K562 (cell line): ENCODE measurements at regions not wholly inside any gene's neighbourhood (a gene's known extent, or its start where the extent isn't known, plus 50 kb on each side); places are given as distances from the start of the nearest gene placed in this dataset.

ENCODE experiments used
- ATAC-seq: fragments of 200-7000 bp; cut with Tn5 transposase; 3 replicates; pipeline ENCODE4 v1.9.1; 2020; ENCODE audit warnings: moderate library complexity
- BruUV-seq: library from RNA; stranded (reverse); fragments of 400-500 nt; replicated peaks from 2 replicates; lab custom pipeline; 2021; lab: Mats Ljungman, UMichigan
- CTCF ChIA-PET: fragments of 300-600 bp; formaldehyde crosslinking; extraction: SDS; loops from one replicate; lab custom pipeline; 2021; ENCODE audit warnings: low intra/inter-chr PET ratio; lab: Yijun Ruan, JAX
- POLR2A ChIA-PET: fragments of 300-600, 350-650 bp; sonication (Branson Sonifier 250); formaldehyde crosslinking; extraction: SDS; loops from one replicate; lab custom pipeline; 2021; ENCODE audit warnings: antibody characterized with exemption, inconsistent platforms; lab: Yijun Ruan, JAX
- DNase-seq, 4 experiments: peaks; one replicate each; pipeline versions ENCODE4 v3.0.0 to v3.0.0-alpha.2; 2011 to 2018; ENCODE audit warnings: low spot score in 3 of 4, mixed read lengths in 3 of 4; ENCODE audit errors: extremely low read depth in 1 of 4
- FAIRE-seq: peaks from 2 replicates; lab custom pipeline; 2011; peaks lifted over from hg19 to GRCh38; lab: Jason Lieb, UNC
- H2AFZ ChIP-seq: 2 replicates; pipeline ENCODE4 v1.6.0; 2011; ENCODE audit warnings: low read depth, low read length, control low read depth, inconsistent platforms
- H3K27ac ChIP-seq: fragments of 200-600 bp; 3 replicates; pipeline ENCODE4 v1.8.0; 2011; ENCODE audit warnings: low read depth, mild to moderate bottlenecking, control low read depth, inconsistent platforms, low read length, moderate library complexity, mixed read lengths; ENCODE audit errors: extremely low read depth
- H3K27me3 ChIP-seq, 2 experiments: fragments of 300-600 bp in 1 of 2; 2 replicates in 1 of 2; 3 replicates in 1 of 2; pipeline versions ENCODE4 v1.6.0 to v1.8.0; 2011; ENCODE audit warnings: inconsistent platforms in 2 of 2, low read length in 2 of 2, mild to moderate bottlenecking in 1 of 2, mixed read lengths in 1 of 2, moderate library complexity in 1 of 2; ENCODE audit not compliant: control insufficient read depth in 2 of 2, insufficient read depth in 2 of 2
- H3K36me3 ChIP-seq: fragments of 300-600 bp; 3 replicates; pipeline ENCODE4 v1.8.0; 2011; ENCODE audit warnings: mild to moderate bottlenecking, low read length, inconsistent platforms; ENCODE audit not compliant: control insufficient read depth, insufficient read depth
- H3K4me1 ChIP-seq, 2 experiments: fragments of 200-600 bp in 1 of 2; replicated peaks in 1 of 2; 2 replicates in 1 of 2; 3 replicates in 1 of 2; pipeline versions ENCODE4 v1.5.1 to v1.8.0; 2011; ENCODE audit warnings: inconsistent platforms in 2 of 2, low read length in 2 of 2, mild to moderate bottlenecking in 1 of 2, mixed read lengths in 1 of 2, moderate library complexity in 1 of 2; ENCODE audit not compliant: control insufficient read depth in 2 of 2, insufficient read depth in 2 of 2
- H3K4me2 ChIP-seq: 2 replicates; pipeline ENCODE4 v1.6.1; 2011; ENCODE audit warnings: low read length, control low read depth, inconsistent platforms, mixed read lengths; ENCODE audit not compliant: insufficient read depth
- H3K4me3 ChIP-seq: fragments of 200-600 bp; sonication (generic), shearing (Covaris generic); 2 replicates; pipeline ENCODE4 v1.5.1; 2016; ENCODE audit warnings: control low read depth, inconsistent platforms
- H3K79me2 ChIP-seq: fragments of 200-600 bp; 3 replicates; pipeline ENCODE4 v1.8.0; 2011; ENCODE audit warnings: low read length, inconsistent platforms; ENCODE audit not compliant: control insufficient read depth, insufficient read depth
- H3K9ac ChIP-seq, 2 experiments: 2 replicates each; pipeline versions ENCODE4 v1.6.0 to v1.6.1; 2011; ENCODE audit warnings: low read depth in 2 of 2, low read length in 2 of 2, control low read depth in 1 of 2, inconsistent platforms in 1 of 2, mild to moderate bottlenecking in 1 of 2, mixed read lengths in 1 of 2; ENCODE audit not compliant: insufficient read depth in 1 of 2
- H3K9me1 ChIP-seq: one replicate; pipeline ENCODE4 v1.6.0; 2011; ENCODE audit warnings: inconsistent platforms, mild to moderate bottlenecking, low read length, moderate library complexity; ENCODE audit not compliant: control insufficient read depth, insufficient read depth
- H3K9me3 ChIP-seq: replicated peaks from 2 replicates; pipeline ENCODE4 v1.5.1; 2011; ENCODE audit warnings: low read depth, low read length, inconsistent platforms; ENCODE audit not compliant: control insufficient read depth, insufficient read depth
- H4K20me1 ChIP-seq: replicated peaks from 2 replicates; pipeline ENCODE4 v1.6.1; 2011; ENCODE audit warnings: low read length, inconsistent platforms, mixed read lengths; ENCODE audit not compliant: control insufficient read depth, insufficient read depth
- COPS2 ChIP-seq: fragments of 450-650 bp; conservative IDR thresholded peaks from 2 replicates; pipeline ENCODE4 v1.6.1; 2016; ENCODE audit warnings: mild to moderate bottlenecking, moderate library complexity
- CREM ChIP-seq: IDR thresholded peaks from 2 replicates; pipeline ENCODE4 v1.6.1; 2014; ENCODE audit warnings: antibody characterized with exemption, low read depth
- E2F3 ChIP-seq: fragments of 250-450 bp; sonication (Bioruptor Pico); IDR thresholded peaks from 2 replicates; pipeline ENCODE4 v1.4.0; 2020; ENCODE audit warnings: mild to moderate bottlenecking
- HEY1 ChIP-seq: fragments of 250-450 bp; sonication (Bioruptor Pico); IDR thresholded peaks from 2 replicates; pipeline ENCODE4 v1.5.0; 2020; ENCODE audit warnings: mild to moderate bottlenecking, moderate library complexity, borderline replicate concordance
- HNRNPUL1 ChIP-seq: fragments of 200-400 bp; formaldehyde crosslinking; IDR thresholded peaks from 2 replicates; pipeline ENCODE4 v1.6.1; 2017; ENCODE audit warnings: low read length
- MTA1 ChIP-seq: fragments of 450-650 bp; IDR thresholded peaks from 2 replicates; pipeline ENCODE4 v1.6.1; 2017; ENCODE audit warnings: borderline replicate concordance
- MYNN ChIP-seq, 2 experiments: sonication (generic); formaldehyde crosslinking in 1 of 2; IDR thresholded peaks; 2 replicates each; pipeline versions ENCODE4 v1.5.0 to v1.6.1; 2016 to 2020; ENCODE audit warnings: antibody characterized with exemption in 1 of 2, missing genetic modification reagents in 1 of 2
- NR4A1 ChIP-seq, 2 experiments: fragments of 250-450 bp in 1 of 2; fragments of 450-650 bp in 1 of 2; sonication (Bioruptor Pico) in 1 of 2; IDR thresholded peaks; 2 replicates each; pipeline versions ENCODE4 v1.4.0 to v1.6.1; 2016 to 2020; ENCODE audit warnings: mild to moderate bottlenecking in 2 of 2, missing compliant biosample characterization in 1 of 2, missing genetic modification characterization in 1 of 2, moderate library complexity in 1 of 2
- PHF21A ChIP-seq: fragments of 450-650 bp; IDR thresholded peaks from 2 replicates; pipeline ENCODE4 v1.6.1; 2017; ENCODE audit warnings: low read depth, borderline replicate concordance
- RAD21 ChIP-seq, 2 experiments: fragments of 250-450 bp in 1 of 2; fragments of 450-650 bp in 1 of 2; sonication (Bioruptor Pico) in 1 of 2; formaldehyde crosslinking in 1 of 2; IDR thresholded peaks in 1 of 2; conservative IDR thresholded peaks in 1 of 2; 2 replicates each; pipeline versions ENCODE4 v1.4.0 to v1.8.0; 2020 to 2022; ENCODE audit warnings: mild to moderate bottlenecking in 2 of 2, moderate library complexity in 1 of 2
- RB1 ChIP-seq: fragments of 450-650 bp; IDR thresholded peaks from 2 replicates; pipeline ENCODE4 v1.6.1; 2017; ENCODE audit warnings: low read depth, mild to moderate bottlenecking
- RHOXF2B ChIP-seq: fragments of 250-450 bp; sonication (Bioruptor Pico); conservative IDR thresholded peaks from 2 replicates; pipeline ENCODE4 v1.5.1; 2021
- SMARCC2 ChIP-seq: fragments of 450-650 bp; IDR thresholded peaks from 2 replicates; pipeline ENCODE4 v1.6.1; 2017; ENCODE audit warnings: antibody characterized with exemption, moderate library complexity, mild to moderate bottlenecking, low read depth
- STAG1 ChIP-seq: sonication (generic); formaldehyde crosslinking; IDR thresholded peaks from 2 replicates; pipeline ENCODE4 v1.5.0; 2020; ENCODE audit warnings: missing genetic modification reagents, borderline replicate concordance
- TRIM24 ChIP-seq, 2 experiments: fragments of 450-650 bp; IDR thresholded peaks; 2 replicates each; pipeline ENCODE4 v1.6.1; 2016
- ZBTB7A ChIP-seq: IDR thresholded peaks from 2 replicates; pipeline ENCODE4 v1.6.1; 2011; ENCODE audit warnings: low read depth, mild to moderate bottlenecking, low read length, moderate library complexity, borderline replicate concordance; ENCODE audit not compliant: control insufficient read depth
- ZKSCAN3 ChIP-seq: fragments of 250-450 bp; sonication (Bioruptor Pico); IDR thresholded peaks from 2 replicates; pipeline ENCODE4 v1.4.0; 2020
- ZNF24 ChIP-seq: fragments of 450-650 bp; IDR thresholded peaks from 2 replicates; pipeline ENCODE4 v1.6.1; 2016
- ZNF408 ChIP-seq: fragments of 250-450 bp; sonication (Bioruptor Pico); IDR thresholded peaks from 2 replicates; pipeline ENCODE4 v1.4.0; 2020; ENCODE audit warnings: low read depth, mild to moderate bottlenecking, moderate library complexity
- ZNF707 ChIP-seq: fragments of 250-450 bp; sonication (Bioruptor Pico); conservative IDR thresholded peaks from 2 replicates; pipeline ENCODE4 v1.8.0; 2022; ENCODE audit warnings: inconsistent platforms, mild to moderate bottlenecking, moderate library complexity
- ZNF76 ChIP-seq: fragments of 250-450 bp; sonication (Bioruptor Pico); IDR thresholded peaks from 2 replicates; pipeline ENCODE4 v1.4.0; 2020; ENCODE audit warnings: mild to moderate bottlenecking, moderate library complexity, borderline replicate concordance
- WGBS: fragments of 100-300 bp; shearing (Covaris generic); methylation state at CpG from one replicate; pipeline ENCODE4 v1.1.6; 2016; ENCODE audit warnings: low coverage, mixed read lengths; ENCODE audit not compliant: insufficient coverage; ENCODE audit errors: missing lambda C conversion rate; 5-methylcytosine and 5-hydroxymethylcytosine counted together
- in situ Hi-C: fragments of 300-500 bp; cut with MboI; formaldehyde crosslinking; loops from 4 replicates; pipeline ENCODE4 v1.15.0; 2018; ENCODE audit warnings: inconsistent platforms, mixed read lengths
- intact Hi-C: fragments of 100-400 bp; cut with micrococcal nuclease; formaldehyde crosslinking; loops from 2 replicates; pipeline ENCODE4 v1.14.2; 2022
- TF ChIP-seq, protein P1 (sequence below): fragments of 450-650 bp; formaldehyde crosslinking; IDR thresholded peaks from 2 replicates; pipeline ENCODE4 v1.4.0; 2020; ENCODE audit warnings: mild to moderate bottlenecking, moderate library complexity

DNA sequence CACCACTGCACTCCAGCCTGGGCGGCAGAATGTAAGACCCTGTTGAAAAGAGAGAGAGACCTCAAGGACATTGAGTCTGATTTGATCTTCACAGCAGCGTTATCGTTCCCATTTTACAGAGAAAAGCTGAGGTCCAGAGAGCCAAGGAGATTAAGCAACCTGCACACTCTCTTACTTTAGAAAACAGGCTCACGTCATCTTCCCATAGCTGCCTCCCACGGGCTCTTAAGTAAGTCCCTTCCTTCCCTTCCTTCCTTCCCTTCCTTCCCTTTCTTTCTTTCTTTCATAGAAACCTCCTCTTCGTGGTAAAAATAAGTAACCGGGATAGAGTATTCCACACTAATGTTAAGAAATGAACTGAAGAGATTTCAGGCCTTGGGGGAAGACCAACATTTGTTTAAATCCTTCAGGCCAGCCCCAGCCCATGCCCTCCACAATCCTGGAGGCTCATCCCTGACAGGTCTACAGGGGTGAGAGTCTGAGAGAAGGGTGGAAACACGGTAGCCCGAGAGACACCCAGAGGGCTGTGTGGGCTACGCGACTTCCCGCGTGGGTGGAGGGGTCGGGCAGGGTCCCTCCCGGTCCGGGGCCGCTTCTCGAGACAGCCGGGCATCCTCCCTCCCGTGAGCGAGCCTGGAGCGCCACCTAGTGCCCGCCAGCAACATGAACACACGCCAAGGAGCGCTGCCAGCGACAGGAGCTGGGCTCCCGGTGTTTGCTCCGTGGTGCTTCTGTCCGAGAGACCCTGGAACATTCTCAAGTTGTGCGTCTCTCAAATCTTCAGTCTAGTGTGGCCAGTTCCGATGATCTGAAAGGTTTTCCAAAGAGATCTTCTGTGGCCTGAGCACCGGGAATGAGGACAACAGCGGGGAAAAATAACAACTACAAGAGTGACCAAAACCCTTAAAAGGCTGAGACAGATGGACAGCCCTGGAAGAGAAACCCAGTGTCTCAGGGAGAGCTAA, 160.3 kb downstream of the INO80D start:
- intact Hi-C loops (loop anchor here (2.0 kb wide), 1 partner anchor 149 kb away; no protein-coding TSS in a partner anchor), in situ Hi-C loops (loop anchor here (10.0 to 25.0 kb wide), 2 partner anchors 141 to 1613 kb away; no protein-coding TSS in a partner anchor)
- CTCF ChIA-PET: interaction anchor here (1.3 to 1.5 kb wide), 2 partner anchors 149 to 210 kb away, joined by 4 to 6 read pairs; no protein-coding TSS in a partner anchor
- FAIRE-seq (no peak), DNase-seq (peak; percentile 61 to 80 (median 74)), ATAC-seq (peak; percentile 99)
- Histone ChIP-seq H3K79me2 (no peaks in the 10 kb centered on the region), H3K4me2 (no peak overlapping the region), H3K4me1 (peaks cover 0 to 5% of the 10 kb centered on the region in 2 experiments; a peak in 1 of 5 replicates), H3K4me3 (no peak overlapping the region), H2AFZ (0 out of 2 replicates have a peak overlapping the region, but pooled peaks have one; percentile 45), H3K9me3 (no peaks in the 10 kb centered on the region), H4K20me1 (no peaks in the 10 kb centered on the region), H3K27me3 (peaks cover 3 to 30% of the 10 kb centered on the region in 2 experiments; a peak in 3 of 5 replicates), H3K36me3 (no peaks in the 10 kb centered on the region), H3K9me1 (no peaks in the 10 kb centered on the region), H3K9ac (no peak overlapping the region), H3K27ac (no peak overlapping the region)
- WGBS: under 1% methylated on average over 28 of the region's 33 CpGs
- no TSS peak for BruUV-seq
- POLR2A ChIA-PET: no interaction called here
- TF ChIP-seq ZBTB7A: peak; percentile 50; the same call in 1 of the 2 replicates
- TF ChIP-seq HEY1: no peak
- TF ChIP-seq PHF21A: no peak
- TF ChIP-seq ZKSCAN3 (CRISPR knock-in tag): no peak
- no peak for TF ChIP-seq RHOXF2B (CRISPR knock-in tag)
- TF ChIP-seq CREM: 0 out of 2 replicates have a peak, but pooled peaks have one; percentile 33
- TF ChIP-seq STAG1: peak; percentile 74; the same call in 1 of the 2 replicates
- TF ChIP-seq E2F3 (CRISPR knock-in tag): no peak
- TF ChIP-seq NR4A1 (CRISPR knock-in tag; IDR thresholded peaks at IDR 0.05): no peak
- TF ChIP-seq NR4A1 (tag; IDR thresholded peaks at IDR 0.05): no peak
- no peak for TF ChIP-seq ZNF76 (CRISPR knock-in tag)
- no peak for TF ChIP-seq ZNF24
- peak; percentile 75 to 86 for TF ChIP-seq RAD21 (CRISPR knock-in tag; conservative IDR thresholded peaks at IDR 0.05 in 1 of 2, IDR thresholded peaks at IDR 0.05 in 1 of 2)
- no peak for TF ChIP-seq HNRNPUL1
- TF ChIP-seq, protein P1, sequence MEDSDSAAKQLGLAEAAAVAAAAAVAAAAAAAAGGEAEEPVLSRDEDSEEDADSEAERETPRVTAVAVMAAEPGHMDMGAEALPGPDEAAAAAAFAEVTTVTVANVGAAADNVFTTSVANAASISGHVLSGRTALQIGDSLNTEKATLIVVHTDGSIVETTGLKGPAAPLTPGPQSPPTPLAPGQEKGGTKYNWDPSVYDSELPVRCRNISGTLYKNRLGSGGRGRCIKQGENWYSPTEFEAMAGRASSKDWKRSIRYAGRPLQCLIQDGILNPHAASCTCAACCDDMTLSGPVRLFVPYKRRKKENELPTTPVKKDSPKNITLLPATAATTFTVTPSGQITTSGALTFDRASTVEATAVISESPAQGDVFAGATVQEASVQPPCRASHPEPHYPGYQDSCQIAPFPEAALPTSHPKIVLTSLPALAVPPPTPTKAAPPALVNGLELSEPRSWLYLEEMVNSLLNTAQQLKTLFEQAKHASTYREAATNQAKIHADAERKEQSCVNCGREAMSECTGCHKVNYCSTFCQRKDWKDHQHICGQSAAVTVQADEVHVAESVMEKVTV: peak; percentile 56; the same call in 1 of the 2 replicates
- no peak for TF ChIP-seq COPS2
- no peak for TF ChIP-seq MTA1
- peak; percentile 41; the same call in 1 of the 2 replicates for TF ChIP-seq RB1
- no peak for TF ChIP-seq MYNN (IDR thresholded peaks at IDR 0.05)
- TF ChIP-seq MYNN (CRISPR knock-in tag; IDR thresholded peaks at IDR 0.05): no peak
- TF ChIP-seq SMARCC2: no peak
- no peak for TF ChIP-seq TRIM24 (IDR thresholded peaks at IDR 0.05)
- TF ChIP-seq ZNF408: no peak
- no peak for TF ChIP-seq ZNF707 (CRISPR knock-in tag)
